GM23338 (cell line): ENCODE measurements at regions not wholly inside any gene's neighbourhood (a gene's known extent, or its start where the extent isn't known, plus 50 kb on each side); places are given as distances from the start of the nearest gene placed in this dataset.

ENCODE experiments used
- ATAC-seq: fragments of 200-7000 bp; cut with Tn5 transposase; 3 replicates; pipeline ENCODE4 v1.9.1; 2020
- DNase-seq: peaks from one replicate; pipeline ENCODE4 v3.0.0-alpha.2; 2015; ENCODE audit warnings: low spot score
- H2AFZ ChIP-seq: fragments of 200-600 bp; sonication (generic); 2 replicates; pipeline ENCODE4 v1.8.0; 2016; ENCODE audit warnings: antibody characterized with exemption, mild to moderate bottlenecking, moderate library complexity
- H3F3A ChIP-seq: fragments of 200-600 bp; sonication (generic); replicated peaks from 2 replicates; pipeline ENCODE4 v1.8.0; 2017; ENCODE audit warnings: antibody characterized with exemption, mixed run types, low read depth
- H3K27ac ChIP-seq: fragments of 200-600 bp; sonication (generic); 2 replicates; pipeline ENCODE4 v1.6.1; 2016; ENCODE audit warnings: low read depth
- H3K27me3 ChIP-seq: fragments of 200-600 bp; sonication (generic); 2 replicates; pipeline ENCODE4 v1.8.0; 2016; ENCODE audit warnings: mild to moderate bottlenecking, mixed run types, moderate library complexity; ENCODE audit not compliant: insufficient read depth
- H3K36me3 ChIP-seq: fragments of 200-600 bp; sonication (generic); 2 replicates; pipeline ENCODE4 v1.8.0; 2016; ENCODE audit warnings: mild to moderate bottlenecking; ENCODE audit not compliant: insufficient read depth
- H3K4me1 ChIP-seq: fragments of 200-600 bp; sonication (generic); 2 replicates; pipeline ENCODE4 v1.8.0; 2016; ENCODE audit warnings: mild to moderate bottlenecking, moderate library complexity; ENCODE audit not compliant: insufficient read depth
- H3K4me2 ChIP-seq: fragments of 200-600 bp; sonication (generic); 2 replicates; pipeline ENCODE4 v1.7.1; 2017; ENCODE audit warnings: mixed run types
- H3K4me3 ChIP-seq: fragments of 200-600 bp; sonication (generic); 2 replicates; pipeline ENCODE4 v1.6.1; 2016; ENCODE audit warnings: mixed run types
- H3K79me2 ChIP-seq: fragments of 200-600 bp; sonication (generic); replicated peaks from 2 replicates; pipeline ENCODE4 v1.8.0; 2017; ENCODE audit warnings: mild to moderate bottlenecking; ENCODE audit not compliant: insufficient read depth
- H3K9me2 ChIP-seq: fragments of 200-600 bp; sonication (generic); 2 replicates; pipeline ENCODE4 v1.8.0; 2017; ENCODE audit not compliant: insufficient read depth
- H4K20me1 ChIP-seq: fragments of 200-600 bp; sonication (generic); replicated peaks from 2 replicates; pipeline ENCODE4 v1.8.0; 2017; ENCODE audit warnings: mild to moderate bottlenecking; ENCODE audit not compliant: insufficient read depth
- H3K27ac Mint-ChIP-seq: 2 replicates; pipeline ENCODE4 v1.8.0; 2020; ENCODE audit warnings: inconsistent platforms, mild to moderate bottlenecking, moderate library complexity, mixed read lengths
- H3K27me3 Mint-ChIP-seq: 3 replicates; pipeline ENCODE4 v1.8.0; 2022; ENCODE audit warnings: low read depth, mild to moderate bottlenecking, moderate library complexity, mixed read lengths, inconsistent platforms; ENCODE audit not compliant: insufficient read depth, poor library complexity
- H3K36me3 Mint-ChIP-seq: 3 replicates; pipeline ENCODE4 v1.8.0; 2021; ENCODE audit warnings: low read depth, mild to moderate bottlenecking, inconsistent platforms, moderate library complexity, mixed read lengths
- H3K4me1 Mint-ChIP-seq: 3 replicates; pipeline ENCODE4 v1.8.0; 2020; ENCODE audit warnings: mild to moderate bottlenecking, inconsistent platforms, mixed read lengths
- H3K4me3 Mint-ChIP-seq: 3 replicates; pipeline ENCODE4 v1.8.0; 2021; ENCODE audit warnings: moderate library complexity, mild to moderate bottlenecking, inconsistent platforms, mixed read lengths
- H3K9me3 Mint-ChIP-seq: 3 replicates; pipeline ENCODE4 v1.8.0; 2020; ENCODE audit warnings: moderate library complexity, mild to moderate bottlenecking, inconsistent platforms, mixed read lengths
- CREB1 ChIP-seq: fragments of 250-450 bp; sonication (Bioruptor Pico); IDR thresholded peaks from 2 replicates; pipeline ENCODE4 v1.5.0; 2020; ENCODE audit warnings: low read depth, mild to moderate bottlenecking, moderate library complexity
- CTCF ChIP-seq, 2 experiments: fragments of 200-600 bp in 1 of 2; sonication (generic) in 1 of 2; conservative IDR thresholded peaks; 2 replicates each; pipeline versions ENCODE4 v1.5.1 to v1.6.1; 2016 to 2017; ENCODE audit warnings: antibody characterized with exemption in 2 of 2, low read depth in 2 of 2, mild to moderate bottlenecking in 2 of 2, moderate library complexity in 1 of 2
- EZH2 ChIP-seq: fragments of 200-600 bp; sonication (generic); IDR thresholded peaks from one replicate; pipeline ENCODE4 v1.8.0; 2017; ENCODE audit warnings: antibody characterized with exemption, mild to moderate bottlenecking, low read depth; ENCODE audit not compliant: unreplicated experiment
- EZH2phosphoT487 ChIP-seq: fragments of 200-600 bp; sonication (generic); IDR thresholded peaks from one replicate; pipeline ENCODE4 v1.8.1; 2018; ENCODE audit warnings: antibody characterized with exemption; ENCODE audit not compliant: unreplicated experiment
- JUNB ChIP-seq: IDR thresholded peaks from one replicate; pipeline ENCODE4 v1.6.1; 2016; ENCODE audit warnings: antibody characterized with exemption; ENCODE audit not compliant: unreplicated experiment
- NANOG ChIP-seq: IDR thresholded peaks from 2 replicates; pipeline ENCODE4 v1.6.1; 2016; ENCODE audit warnings: antibody characterized with exemption, borderline replicate concordance
- POLR2AphosphoS5 ChIP-seq: IDR thresholded peaks from 2 replicates; pipeline ENCODE4 v1.6.1; 2016; ENCODE audit warnings: antibody characterized with exemption, low read depth
- STAT1 ChIP-seq: IDR thresholded peaks from one replicate; pipeline ENCODE4 v1.6.1; 2016; ENCODE audit warnings: antibody characterized with exemption; ENCODE audit not compliant: unreplicated experiment
- ZNF114 ChIP-seq: fragments of 250-450 bp; sonication (Bioruptor Pico); IDR thresholded peaks from 2 replicates; pipeline ENCODE4 v1.5.0; 2020; ENCODE audit warnings: mild to moderate bottlenecking, moderate library complexity
- ZNF331 ChIP-seq: fragments of 250-450 bp; sonication (Bioruptor Pico); IDR thresholded peaks from 2 replicates; pipeline ENCODE4 v1.5.0; 2020; ENCODE audit warnings: low read depth, mild to moderate bottlenecking, moderate library complexity
- TF ChIP-seq, protein P1 (sequence below): IDR thresholded peaks from 2 replicates; pipeline ENCODE4 v1.6.1; 2016; ENCODE audit warnings: antibody characterized with exemption
- TF ChIP-seq, protein P2 (sequence below): fragments of 250-450 bp; sonication (Bioruptor Pico); IDR thresholded peaks from 2 replicates; pipeline ENCODE4 v1.5.0; 2020; ENCODE audit warnings: mild to moderate bottlenecking, moderate library complexity
- TF ChIP-seq, protein P3 (sequence below): IDR thresholded peaks from one replicate; pipeline ENCODE4 v1.6.1; 2018; ENCODE audit warnings: antibody characterized with exemption; ENCODE audit not compliant: unreplicated experiment

- H3K36me3 Mint-ChIP-seq: no peaks in the 10 kb centered on the region
- TF ChIP-seq NANOG: no peak
- no peak for TF ChIP-seq CTCF (conservative IDR thresholded peaks at IDR 0.05; ENCODE audit: low read depth in 2 of 2)
- TF ChIP-seq, protein P1, sequence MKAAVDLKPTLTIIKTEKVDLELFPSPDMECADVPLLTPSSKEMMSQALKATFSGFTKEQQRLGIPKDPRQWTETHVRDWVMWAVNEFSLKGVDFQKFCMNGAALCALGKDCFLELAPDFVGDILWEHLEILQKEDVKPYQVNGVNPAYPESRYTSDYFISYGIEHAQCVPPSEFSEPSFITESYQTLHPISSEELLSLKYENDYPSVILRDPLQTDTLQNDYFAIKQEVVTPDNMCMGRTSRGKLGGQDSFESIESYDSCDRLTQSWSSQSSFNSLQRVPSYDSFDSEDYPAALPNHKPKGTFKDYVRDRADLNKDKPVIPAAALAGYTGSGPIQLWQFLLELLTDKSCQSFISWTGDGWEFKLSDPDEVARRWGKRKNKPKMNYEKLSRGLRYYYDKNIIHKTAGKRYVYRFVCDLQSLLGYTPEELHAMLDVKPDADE: no peak
- TF ChIP-seq EZH2phosphoT487: no peak
- TF ChIP-seq POLR2AphosphoS5: no peak
- TF ChIP-seq EZH2: no peak
- TF ChIP-seq ZNF114: no peak
- TF ChIP-seq CREB1 (CRISPR knock-in tag): no peak
- TF ChIP-seq, protein P2, sequence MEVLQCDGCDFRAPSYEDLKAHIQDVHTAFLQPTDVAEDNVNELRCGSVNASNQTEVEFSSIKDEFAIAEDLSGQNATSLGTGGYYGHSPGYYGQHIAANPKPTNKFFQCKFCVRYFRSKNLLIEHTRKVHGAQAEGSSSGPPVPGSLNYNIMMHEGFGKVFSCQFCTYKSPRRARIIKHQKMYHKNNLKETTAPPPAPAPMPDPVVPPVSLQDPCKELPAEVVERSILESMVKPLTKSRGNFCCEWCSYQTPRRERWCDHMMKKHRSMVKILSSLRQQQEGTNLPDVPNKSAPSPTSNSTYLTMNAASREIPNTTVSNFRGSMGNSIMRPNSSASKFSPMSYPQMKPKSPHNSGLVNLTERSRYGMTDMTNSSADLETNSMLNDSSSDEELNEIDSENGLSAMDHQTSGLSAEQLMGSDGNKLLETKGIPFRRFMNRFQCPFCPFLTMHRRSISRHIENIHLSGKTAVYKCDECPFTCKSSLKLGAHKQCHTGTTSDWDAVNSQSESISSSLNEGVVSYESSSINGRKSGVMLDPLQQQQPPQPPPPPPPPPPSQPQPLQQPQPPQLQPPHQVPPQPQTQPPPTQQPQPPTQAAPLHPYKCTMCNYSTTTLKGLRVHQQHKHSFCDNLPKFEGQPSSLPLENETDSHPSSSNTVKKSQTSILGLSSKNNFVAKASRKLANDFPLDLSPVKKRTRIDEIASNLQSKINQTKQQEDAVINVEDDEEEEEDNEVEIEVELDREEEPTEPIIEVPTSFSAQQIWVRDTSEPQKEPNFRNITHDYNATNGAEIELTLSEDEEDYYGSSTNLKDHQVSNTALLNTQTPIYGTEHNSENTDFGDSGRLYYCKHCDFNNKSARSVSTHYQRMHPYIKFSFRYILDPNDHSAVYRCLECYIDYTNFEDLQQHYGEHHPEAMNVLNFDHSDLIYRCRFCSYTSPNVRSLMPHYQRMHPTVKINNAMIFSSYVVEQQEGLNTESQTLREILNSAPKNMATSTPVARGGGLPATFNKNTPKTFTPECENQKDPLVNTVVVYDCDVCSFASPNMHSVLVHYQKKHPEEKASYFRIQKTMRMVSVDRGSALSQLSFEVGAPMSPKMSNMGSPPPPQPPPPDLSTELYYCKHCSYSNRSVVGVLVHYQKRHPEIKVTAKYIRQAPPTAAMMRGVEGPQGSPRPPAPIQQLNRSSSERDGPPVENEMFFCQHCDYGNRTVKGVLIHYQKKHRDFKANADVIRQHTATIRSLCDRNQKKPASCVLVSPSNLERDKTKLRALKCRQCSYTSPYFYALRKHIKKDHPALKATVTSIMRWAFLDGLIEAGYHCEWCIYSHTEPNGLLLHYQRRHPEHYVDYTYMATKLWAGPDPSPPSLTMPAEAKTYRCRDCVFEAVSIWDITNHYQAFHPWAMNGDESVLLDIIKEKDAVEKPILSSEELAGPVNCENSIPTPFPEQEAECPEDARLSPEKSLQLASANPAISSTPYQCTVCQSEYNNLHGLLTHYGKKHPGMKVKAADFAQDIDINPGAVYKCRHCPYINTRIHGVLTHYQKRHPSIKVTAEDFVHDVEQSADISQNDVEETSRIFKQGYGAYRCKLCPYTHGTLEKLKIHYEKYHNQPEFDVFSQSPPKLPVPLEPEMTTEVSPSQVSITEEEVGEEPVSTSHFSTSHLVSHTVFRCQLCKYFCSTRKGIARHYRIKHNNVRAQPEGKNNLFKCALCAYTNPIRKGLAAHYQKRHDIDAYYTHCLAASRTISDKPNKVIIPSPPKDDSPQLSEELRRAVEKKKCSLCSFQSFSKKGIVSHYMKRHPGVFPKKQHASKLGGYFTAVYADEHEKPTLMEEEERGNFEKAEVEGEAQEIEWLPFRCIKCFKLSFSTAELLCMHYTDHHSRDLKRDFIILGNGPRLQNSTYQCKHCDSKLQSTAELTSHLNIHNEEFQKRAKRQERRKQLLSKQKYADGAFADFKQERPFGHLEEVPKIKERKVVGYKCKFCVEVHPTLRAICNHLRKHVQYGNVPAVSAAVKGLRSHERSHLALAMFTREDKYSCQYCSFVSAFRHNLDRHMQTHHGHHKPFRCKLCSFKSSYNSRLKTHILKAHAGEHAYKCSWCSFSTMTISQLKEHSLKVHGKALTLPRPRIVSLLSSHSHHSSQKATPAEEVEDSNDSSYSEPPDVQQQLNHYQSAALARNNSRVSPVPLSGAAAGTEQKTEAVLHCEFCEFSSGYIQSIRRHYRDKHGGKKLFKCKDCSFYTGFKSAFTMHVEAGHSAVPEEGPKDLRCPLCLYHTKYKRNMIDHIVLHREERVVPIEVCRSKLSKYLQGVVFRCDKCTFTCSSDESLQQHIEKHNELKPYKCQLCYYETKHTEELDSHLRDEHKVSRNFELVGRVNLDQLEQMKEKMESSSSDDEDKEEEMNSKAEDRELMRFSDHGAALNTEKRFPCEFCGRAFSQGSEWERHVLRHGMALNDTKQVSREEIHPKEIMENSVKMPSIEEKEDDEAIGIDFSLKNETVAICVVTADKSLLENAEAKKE: no peak
- TF ChIP-seq, protein P3, sequence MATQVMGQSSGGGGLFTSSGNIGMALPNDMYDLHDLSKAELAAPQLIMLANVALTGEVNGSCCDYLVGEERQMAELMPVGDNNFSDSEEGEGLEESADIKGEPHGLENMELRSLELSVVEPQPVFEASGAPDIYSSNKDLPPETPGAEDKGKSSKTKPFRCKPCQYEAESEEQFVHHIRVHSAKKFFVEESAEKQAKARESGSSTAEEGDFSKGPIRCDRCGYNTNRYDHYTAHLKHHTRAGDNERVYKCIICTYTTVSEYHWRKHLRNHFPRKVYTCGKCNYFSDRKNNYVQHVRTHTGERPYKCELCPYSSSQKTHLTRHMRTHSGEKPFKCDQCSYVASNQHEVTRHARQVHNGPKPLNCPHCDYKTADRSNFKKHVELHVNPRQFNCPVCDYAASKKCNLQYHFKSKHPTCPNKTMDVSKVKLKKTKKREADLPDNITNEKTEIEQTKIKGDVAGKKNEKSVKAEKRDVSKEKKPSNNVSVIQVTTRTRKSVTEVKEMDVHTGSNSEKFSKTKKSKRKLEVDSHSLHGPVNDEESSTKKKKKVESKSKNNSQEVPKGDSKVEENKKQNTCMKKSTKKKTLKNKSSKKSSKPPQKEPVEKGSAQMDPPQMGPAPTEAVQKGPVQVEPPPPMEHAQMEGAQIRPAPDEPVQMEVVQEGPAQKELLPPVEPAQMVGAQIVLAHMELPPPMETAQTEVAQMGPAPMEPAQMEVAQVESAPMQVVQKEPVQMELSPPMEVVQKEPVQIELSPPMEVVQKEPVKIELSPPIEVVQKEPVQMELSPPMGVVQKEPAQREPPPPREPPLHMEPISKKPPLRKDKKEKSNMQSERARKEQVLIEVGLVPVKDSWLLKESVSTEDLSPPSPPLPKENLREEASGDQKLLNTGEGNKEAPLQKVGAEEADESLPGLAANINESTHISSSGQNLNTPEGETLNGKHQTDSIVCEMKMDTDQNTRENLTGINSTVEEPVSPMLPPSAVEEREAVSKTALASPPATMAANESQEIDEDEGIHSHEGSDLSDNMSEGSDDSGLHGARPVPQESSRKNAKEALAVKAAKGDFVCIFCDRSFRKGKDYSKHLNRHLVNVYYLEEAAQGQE: no peak
- no peak for TF ChIP-seq ZNF331 (CRISPR knock-in tag)
- TF ChIP-seq STAT1: no peak
- no peak for TF ChIP-seq JUNB
- H3K4me3 ChIP-seq: no peak overlapping the region
- no peak overlapping the region for H3K27ac Mint-ChIP-seq
- H2AFZ ChIP-seq: no peak overlapping the region
- no peaks in the 10 kb centered on the region for H3F3A ChIP-seq
- H3K4me1 ChIP-seq: peaks cover 7% of the 10 kb centered on the region; the same call in 1 of the 2 replicates
- H3K27ac ChIP-seq: no peak overlapping the region
- no peaks in the 10 kb centered on the region for H3K79me2 ChIP-seq
- ATAC-seq: no peak
- no peak overlapping the region for H3K4me3 Mint-ChIP-seq
- H4K20me1 ChIP-seq: no peaks in the 10 kb centered on the region
- H3K4me1 Mint-ChIP-seq: peaks cover 16% of the 10 kb centered on the region
- H3K9me2 ChIP-seq: no peaks in the 10 kb centered on the region
- H3K9me3 Mint-ChIP-seq: no peaks in the 10 kb centered on the region
- H3K27me3 Mint-ChIP-seq: no peaks in the 10 kb centered on the region
- H3K27me3 ChIP-seq: no peaks in the 10 kb centered on the region
- no peak overlapping the region for H3K4me2 ChIP-seq
- no peaks in the 10 kb centered on the region for H3K36me3 ChIP-seq
- no peak for DNase-seq
These were observed 558.8 kb upstream of the KLHL1 start for GRCh38 chr13:70666883-70667556.
